Ishikawa (cell line): ENCODE measurements at regions not wholly inside any gene's neighbourhood (a gene's known extent, or its start where the extent isn't known, plus 50 kb on each side); places are given as distances from the start of the nearest gene placed in this dataset.

Source experiments
- CEBPB ChIP-seq: IDR thresholded peaks from 2 replicates; pipeline ENCODE4 v1.6.1; 2012
- CREB1 ChIP-seq: IDR thresholded peaks from 2 replicates; pipeline ENCODE4 v1.6.1; 2012; ENCODE audit warnings: low read depth
- EGR1 ChIP-seq: IDR thresholded peaks from 2 replicates; pipeline ENCODE4 v1.6.1; 2012
- EP300 ChIP-seq: IDR thresholded peaks from 2 replicates; pipeline ENCODE4 v1.6.1; 2012; ENCODE audit warnings: borderline replicate concordance
- FOXM1 ChIP-seq: IDR thresholded peaks from 2 replicates; pipeline ENCODE4 v1.6.1; 2012; ENCODE audit warnings: low read depth, borderline replicate concordance
- MAX ChIP-seq: IDR thresholded peaks from 2 replicates; pipeline ENCODE4 v1.6.1; 2012
- NFIC ChIP-seq: IDR thresholded peaks from 2 replicates; pipeline ENCODE4 v1.6.1; 2012
- RAD21 ChIP-seq: IDR thresholded peaks from 2 replicates; pipeline ENCODE4 v1.6.1; 2012; ENCODE audit warnings: low read depth
- REST ChIP-seq: IDR thresholded peaks from 2 replicates; pipeline ENCODE4 v1.6.1; 2012; ENCODE audit warnings: low read depth, mild to moderate bottlenecking
- TAF1 ChIP-seq: IDR thresholded peaks from 2 replicates; pipeline ENCODE4 v1.6.1; 2012; ENCODE audit warnings: low read depth, mild to moderate bottlenecking
- TCF12 ChIP-seq: IDR thresholded peaks from 2 replicates; pipeline ENCODE4 v1.6.1; 2012; ENCODE audit warnings: low read depth
- TEAD4 ChIP-seq: IDR thresholded peaks from 2 replicates; pipeline ENCODE4 v1.6.1; 2012
- USF1 ChIP-seq: IDR thresholded peaks from 2 replicates; pipeline ENCODE4 v1.6.1; 2012
- YY1 ChIP-seq: IDR thresholded peaks from 2 replicates; pipeline ENCODE4 v1.6.1; 2012; ENCODE audit warnings: low read depth
- ZBTB7A ChIP-seq: IDR thresholded peaks from 2 replicates; pipeline ENCODE4 v1.6.1; 2012; ENCODE audit warnings: low read depth

GRCh38 chr6:92849636-92850035 lies 569.7 kb downstream of the EPHA7 start:
- TF ChIP-seq CREB1 (no peak), YY1 (no peak), REST (no peak), EGR1 (no peak), TAF1 (no peak), MAX (no peak), CEBPB (no peak), TCF12 (no peak), USF1 (no peak), EP300 (no peak), FOXM1 (no peak), RAD21 (no peak), TEAD4 (no peak), ZBTB7A (no peak)

GRCh38 chr6:92848901-92849300 lies 570.5 kb downstream of the EPHA7 start:
- TF ChIP-seq ZBTB7A (no peak), FOXM1 (no peak), TAF1 (no peak), REST (no peak), CEBPB (no peak), NFIC (no peak)

- TF ChIP-seq FOXM1 (no peak), NFIC (no peak)
These were observed 570.9 kb downstream of the EPHA7 start for GRCh38 chr6:92848459-92848858.

- no peak for TF ChIP-seq CEBPB
- TF ChIP-seq EP300, result no peak
- TF ChIP-seq FOXM1, result no peak
- TF ChIP-seq ZBTB7A, result no peak
- TF ChIP-seq REST, result no peak
These were observed 571.4 kb downstream of the EPHA7 start for GRCh38 chr6:92847988-92848387.

GRCh38 chr6:92840246-92840930 lies 579.0 kb downstream of the EPHA7 start:
- TF ChIP-seq EGR1, result no peak
- no peak for TF ChIP-seq USF1
- no peak for TF ChIP-seq NFIC
- TF ChIP-seq RAD21, result no peak
- no peak for TF ChIP-seq MAX
- no peak for TF ChIP-seq TCF12
- no peak for TF ChIP-seq CEBPB
- no peak for TF ChIP-seq YY1
- TF ChIP-seq EP300, result no peak
- TF ChIP-seq TAF1, result no peak
- TF ChIP-seq ZBTB7A, result no peak
- no peak for TF ChIP-seq REST
- no peak for TF ChIP-seq TEAD4
- no peak for TF ChIP-seq CREB1
- no peak for TF ChIP-seq FOXM1
